Liver (tissue), 8 donors: ENCODE measurements at regions not wholly inside any gene's neighbourhood (a gene's known extent, or its start where the extent isn't known, plus 50 kb on each side); places are given as distances from the start of the nearest gene placed in this dataset.
"Not testable (repeated sequence)": the region's sequence is repeated elsewhere in the genome, so short reads cannot be mapped to it uniquely, and the experiment has no call there.

Experiments
- DNase-seq: peaks from one replicate; pipeline ENCODE4 v3.0.0-alpha.2; 2017; ENCODE audit warnings: low spot score
- H3K27ac ChIP-seq, 2 donors: one replicate each; pipeline ENCODE4 v1.7.0; 2013; ENCODE audit warnings: inconsistent platforms in 2 of 2, low read length in 2 of 2, control low read depth in 1 of 2, low read depth in 1 of 2, mild to moderate bottlenecking in 1 of 2
- H3K27me3 ChIP-seq, 4 donors: one replicate each; pipeline versions ENCODE4 v1.6.1 to v1.7.0; 2013; ENCODE audit warnings: low read length in 3 of 4, inconsistent platforms in 1 of 4, mild to moderate bottlenecking in 1 of 4, moderate library complexity in 1 of 4; ENCODE audit not compliant: control insufficient read depth in 4 of 4, insufficient read depth in 4 of 4
- H3K36me3 ChIP-seq, 4 donors: one replicate each; pipeline versions ENCODE4 v1.6.1 to v1.7.0; 2013; ENCODE audit warnings: low read length in 3 of 4, mild to moderate bottlenecking in 3 of 4, low read depth in 1 of 4, moderate library complexity in 1 of 4; ENCODE audit not compliant: control insufficient read depth in 4 of 4, insufficient read depth in 3 of 4
- H3K4me1 ChIP-seq, 4 donors: one replicate each; pipeline versions ENCODE4 v1.6.1 to v1.7.0; 2013; ENCODE audit warnings: low read length in 3 of 4, mild to moderate bottlenecking in 3 of 4, moderate library complexity in 1 of 4; ENCODE audit not compliant: control insufficient read depth in 4 of 4, insufficient read depth in 4 of 4
- H3K4me3 ChIP-seq, 3 donors: one replicate each; pipeline versions ENCODE4 v1.6.1 to v1.7.0; 2013; ENCODE audit warnings: low read length in 3 of 3, control low read depth in 1 of 3, low read depth in 1 of 3, mild to moderate bottlenecking in 1 of 3
- H3K9ac ChIP-seq, 2 donors: one replicate each; pipeline ENCODE4 v1.7.0; 2013; ENCODE audit warnings: low read length in 2 of 2, mild to moderate bottlenecking in 2 of 2, moderate library complexity in 2 of 2, control low read depth in 1 of 2, low read depth in 1 of 2
- H3K9me3 ChIP-seq, 4 donors: one replicate each; pipeline versions ENCODE4 v1.6.1 to v1.7.0; 2013; ENCODE audit warnings: low read length in 3 of 4; ENCODE audit not compliant: control insufficient read depth in 4 of 4
- ATF3 ChIP-seq: IDR thresholded peaks from 2 replicates; pipeline ENCODE4 v1.6.1; 2016; ENCODE audit warnings: antibody characterized with exemption
- CTCF ChIP-seq: fragments of 150-350 bp; IDR thresholded peaks from 2 replicates; pipeline ENCODE4 v1.5.1; 2017; ENCODE audit warnings: improper control_type of control experiment, low read depth, low read length; ENCODE audit not compliant: missing input control
- EGR1 ChIP-seq, 2 donors: IDR thresholded peaks; 2 replicates each; pipeline ENCODE4 v1.6.1; 2016 to 2018; ENCODE audit warnings: antibody characterized with exemption in 2 of 2, low read depth in 2 of 2
- FOXA1 ChIP-seq: IDR thresholded peaks from 2 replicates; pipeline ENCODE4 v1.6.1; 2016; ENCODE audit warnings: antibody characterized with exemption
- FOXA2 ChIP-seq: IDR thresholded peaks from 2 replicates; pipeline ENCODE4 v1.6.1; 2016; ENCODE audit warnings: antibody characterized with exemption
- GABPA ChIP-seq, 2 donors: IDR thresholded peaks in 1 of 2; conservative IDR thresholded peaks in 1 of 2; 2 replicates each; pipeline ENCODE4 v1.6.1; 2016; ENCODE audit warnings: antibody characterized with exemption in 2 of 2, mild to moderate bottlenecking in 1 of 2, moderate library complexity in 1 of 2
- HNF4A ChIP-seq, 2 donors: conservative IDR thresholded peaks; 2 replicates each; pipeline ENCODE4 v1.6.1; 2016; ENCODE audit warnings: antibody characterized with exemption in 2 of 2, mild to moderate bottlenecking in 2 of 2
- JUND ChIP-seq, 2 donors: IDR thresholded peaks; 2 replicates each; pipeline ENCODE4 v1.6.1; 2016; ENCODE audit warnings: antibody characterized with exemption in 2 of 2
- RAD21 ChIP-seq, 2 donors: IDR thresholded peaks; 2 replicates each; pipeline ENCODE4 v1.6.1; 2016; ENCODE audit warnings: antibody characterized with exemption in 2 of 2, mild to moderate bottlenecking in 2 of 2
- REST ChIP-seq: IDR thresholded peaks from 2 replicates; pipeline ENCODE4 v1.6.1; 2016; ENCODE audit warnings: antibody characterized with exemption, mild to moderate bottlenecking
- RXRA ChIP-seq, 2 donors: IDR thresholded peaks; 2 replicates each; pipeline ENCODE4 v1.6.1; 2017 to 2018; ENCODE audit warnings: antibody characterized with exemption in 2 of 2, mild to moderate bottlenecking in 1 of 2
- TAF1 ChIP-seq: conservative IDR thresholded peaks from 2 replicates; pipeline ENCODE4 v1.6.1; 2016; ENCODE audit warnings: antibody characterized with exemption, mild to moderate bottlenecking
- YY1 ChIP-seq: IDR thresholded peaks from 2 replicates; pipeline ENCODE4 v1.6.1; 2016; ENCODE audit warnings: antibody characterized with exemption, mild to moderate bottlenecking
- ZBTB33 ChIP-seq: IDR thresholded peaks from 2 replicates; pipeline ENCODE4 v1.6.1; 2016; ENCODE audit warnings: antibody characterized with exemption
- WGBS: extraction: QIAGEN DNeasy Blood & Tissue Kit; methylation state at CpG from one replicate; pipeline ENCODE4 v1.1.7; 2013; 5-methylcytosine and 5-hydroxymethylcytosine counted together
- donor health status: healthy.
- donor health status: healthy.
- donor health status: healthy.
- donor health status: healthy.
- donor health status: healthy.

- H3K4me1 ChIP-seq, H3K27me3 ChIP-seq, DNase-seq, H3K4me3 ChIP-seq, H3K9ac ChIP-seq, H3K27ac ChIP-seq, H3K9me3 ChIP-seq, H3K36me3 ChIP-seq: not testable (repeated sequence)
- 85% methylated on average over 36 of the region's 36 CpGs for WGBS
Measured at GRCh38 chr9:28149361-28150050, 576.2 kb upstream of the C9orf72 start.

- TF ChIP-seq HNF4A (conservative IDR thresholded peaks at IDR 0.05) (no peak), ATF3 (no peak), YY1 (no peak), RAD21 (IDR thresholded peaks at IDR 0.05) (no peak)
- no peaks in the 10 kb centered on the region for H3K27me3 ChIP-seq
- H3K27ac ChIP-seq = no peak overlapping the region
- no peak for DNase-seq
- H3K9me3 ChIP-seq = no peaks in the 10 kb centered on the region
- no peak overlapping the region for H3K9ac ChIP-seq
- no peaks in the 10 kb centered on the region for H3K36me3 ChIP-seq
- H3K4me3 ChIP-seq = no peak overlapping the region
- no peaks in the 10 kb centered on the region for H3K4me1 ChIP-seq
Measured at GRCh38 chr9:28155067-28155466, 581.8 kb upstream of the C9orf72 start.

GRCh38 chr9:28155671-28156070, 582.4 kb upstream of the C9orf72 start:
- no peak for DNase-seq
- no peak overlapping the region for H3K27ac ChIP-seq

GRCh38 chr9:28158451-28158850, 585.2 kb upstream of the C9orf72 start:
- Histone ChIP-seq H3K27ac (no peak overlapping the region), H3K9ac (no peak overlapping the region), H3K9me3 (no peaks in the 10 kb centered on the region), H3K36me3 (no peaks in the 10 kb centered on the region), H3K27me3 (no peaks in the 10 kb centered on the region), H3K4me3 (no peak overlapping the region), H3K4me1 (no peaks in the 10 kb centered on the region)
- TF ChIP-seq REST = no peak
- no peak for TF ChIP-seq FOXA2
- no peak for TF ChIP-seq FOXA1
- TF ChIP-seq RAD21 (IDR thresholded peaks at IDR 0.05) = no peak
- TF ChIP-seq CTCF = no peak
- no peak for TF ChIP-seq GABPA (IDR thresholded peaks at IDR 0.05 in 1 of 2, conservative IDR thresholded peaks at IDR 0.05 in 1 of 2)
- TF ChIP-seq RXRA (IDR thresholded peaks at IDR 0.05) = no peak
- TF ChIP-seq ZBTB33 = no peak
- no peak for TF ChIP-seq EGR1 (IDR thresholded peaks at IDR 0.05; ENCODE audit: low read depth in 2 of 2)
- TF ChIP-seq YY1 = no peak
- no peak for TF ChIP-seq JUND (IDR thresholded peaks at IDR 0.05)
- no peak for DNase-seq
- WGBS = 85% methylated on average over 1 of the region's 1 CpG

More at GRCh38 chr9:28155671-28156070, 582.4 kb upstream of the C9orf72 start:
- Histone ChIP-seq H3K9me3 (no peaks in the 10 kb centered on the region), H3K4me3 (no peak overlapping the region), H3K27me3 (no peaks in the 10 kb centered on the region), H3K36me3 (no peaks in the 10 kb centered on the region), H3K4me1 (no peaks in the 10 kb centered on the region), H3K9ac (no peak overlapping the region)
- 59% methylated on average over 2 of the region's 2 CpGs for WGBS
- TF ChIP-seq JUND (IDR thresholded peaks at IDR 0.05) (no peak), TAF1 (no peak), GABPA (IDR thresholded peaks at IDR 0.05 in 1 of 2, conservative IDR thresholded peaks at IDR 0.05 in 1 of 2) (no peak), ATF3 (no peak), FOXA1 (no peak)
